HCT116 (cell line): ENCODE measurements at regions not wholly inside any gene's neighbourhood (a gene's known extent, or its start where the extent isn't known, plus 50 kb on each side); places are given as distances from the start of the nearest gene placed in this dataset.

ENCODE experiments used
- ATAC-seq: fragments of 200-7000 bp; cut with Tn5 transposase; 2 replicates; pipeline ENCODE4 v1.9.1; 2020; ENCODE audit warnings: mild to moderate bottlenecking, moderate library complexity
- BruUV-seq: library from RNA; stranded (reverse); fragments of 400-500 nt; replicated peaks from 2 replicates; lab custom pipeline; 2021; lab: Mats Ljungman, UMichigan
- CTCF ChIA-PET: fragments of 300-600 bp; sonication (Branson Sonifier 250); formaldehyde crosslinking; loops from one replicate; lab custom pipeline; 2021; ENCODE audit warnings: antibody characterized with exemption; lab: Charles Lee
- POLR2A ChIA-PET: fragments of 300-600, 350-600 bp; sonication (Branson Sonifier 250); formaldehyde crosslinking; loops from one replicate; lab custom pipeline; 2021; ENCODE audit warnings: antibody characterized with exemption; lab: Charles Lee
- RAD21 ChIA-PET, 2 experiments: fragments of 300-600 bp; sonication (Branson Sonifier 250); formaldehyde crosslinking; loops; one replicate each; lab custom pipeline; 2023; ENCODE audit warnings: low total read pairs in 2 of 2; ENCODE audit not compliant: uncharacterized antibody in 2 of 2, unreplicated experiment in 2 of 2, low non-redundant PET in 1 of 2; lab: Charles Lee
- DNase-seq: peaks from one replicate; pipeline ENCODE4 v3.0.0-alpha.2; 2010; ENCODE audit warnings: low read depth, low spot score
- H2AFZ ChIP-seq: fragments of 200-600 bp; shearing (Covaris generic), sonication (generic); 2 replicates; pipeline ENCODE4 v1.6.1; 2017; ENCODE audit warnings: low read depth, mixed run types, mixed read lengths, antibody characterized with exemption, low read length; ENCODE audit not compliant: poor library complexity, severe bottlenecking
- H3K27ac ChIP-seq: 2 replicates; pipeline ENCODE4 v1.5.1; 2012; ENCODE audit warnings: low read depth, low read length
- H3K27me3 ChIP-seq: fragments of 200-600 bp; sonication (generic); 2 replicates; pipeline ENCODE4 v1.6.1; 2016; ENCODE audit warnings: mixed run types, low read length, mixed read lengths; ENCODE audit not compliant: insufficient read depth
- H3K36me3 ChIP-seq, 2 experiments: fragments of 200-500 bp in 1 of 2; fragments of 200-600 bp in 1 of 2; sonication (Bioruptor generic) in 1 of 2; sonication (generic) in 1 of 2; 2 replicates each; pipeline versions ENCODE4 v1.5.1 to v1.6.1; 2014 to 2016; ENCODE audit warnings: low read length in 2 of 2, inconsistent platforms in 1 of 2, mixed read lengths in 1 of 2, mixed run types in 1 of 2; ENCODE audit not compliant: insufficient read depth in 2 of 2, control insufficient read depth in 1 of 2
- H3K4me1 ChIP-seq, 2 experiments: fragments of 200-600 bp in 1 of 2; sonication (generic) in 1 of 2; 2 replicates each; pipeline versions ENCODE4 v1.5.1 to v1.6.1; 2012 to 2017; ENCODE audit warnings: low read length in 2 of 2, inconsistent platforms in 1 of 2, mild to moderate bottlenecking in 1 of 2, mixed read lengths in 1 of 2, mixed run types in 1 of 2, moderate library complexity in 1 of 2; ENCODE audit not compliant: insufficient read depth in 2 of 2, control insufficient read depth in 1 of 2
- H3K4me2 ChIP-seq: fragments of 200-600 bp; sonication (generic); 2 replicates; pipeline ENCODE4 v1.6.1; 2017; ENCODE audit warnings: mixed run types, low read length, mixed read lengths
- H3K4me3 ChIP-seq, 2 experiments: fragments of 200-600 bp in 1 of 2; sonication (generic) in 1 of 2; replicated peaks in 1 of 2; 2 replicates each; pipeline ENCODE4 v1.5.1; 2011 to 2016; ENCODE audit warnings: low read length in 2 of 2, control low read depth in 1 of 2, low read depth in 1 of 2, mild to moderate bottlenecking in 1 of 2, mixed read lengths in 1 of 2, mixed run types in 1 of 2
- H3K79me2 ChIP-seq: fragments of 200-600 bp; sonication (generic); 2 replicates; pipeline ENCODE4 v1.6.1; 2017; ENCODE audit warnings: mild to moderate bottlenecking, mixed run types, low read length, moderate library complexity, mixed read lengths; ENCODE audit not compliant: insufficient read depth
- H3K9ac ChIP-seq: fragments of 200-600 bp; sonication (generic); 2 replicates; pipeline ENCODE4 v1.6.1; 2016; ENCODE audit warnings: low read length, mixed read lengths
- H3K9me2 ChIP-seq: fragments of 200-600 bp; sonication (generic), shearing (Covaris generic); 2 replicates; pipeline ENCODE4 v1.6.1; 2017; ENCODE audit warnings: mixed run types, mild to moderate bottlenecking, moderate library complexity; ENCODE audit not compliant: insufficient read depth
- H3K9me3 ChIP-seq, 2 experiments: fragments of 200-500 bp in 1 of 2; fragments of 200-600 bp in 1 of 2; sonication (Bioruptor generic) in 1 of 2; sonication (generic) in 1 of 2; 2 replicates each; pipeline ENCODE4 v1.6.1; 2014 to 2017; ENCODE audit warnings: low read length in 2 of 2, mixed read lengths in 2 of 2, inconsistent platforms in 1 of 2, low read depth in 1 of 2, mild to moderate bottlenecking in 1 of 2, mixed run types in 1 of 2, moderate library complexity in 1 of 2; ENCODE audit not compliant: control insufficient read depth in 1 of 2, insufficient read depth in 1 of 2
- H4K20me1 ChIP-seq: fragments of 200-600 bp; sonication (generic), shearing (Covaris generic); 2 replicates; pipeline ENCODE4 v1.6.1; 2017; ENCODE audit warnings: mixed run types, mild to moderate bottlenecking, moderate library complexity; ENCODE audit not compliant: insufficient read depth
- CBX3 ChIP-seq: IDR thresholded peaks from 2 replicates; pipeline ENCODE4 v1.6.1; 2012; ENCODE audit warnings: low read depth
- CEBPB ChIP-seq: IDR thresholded peaks from 2 replicates; pipeline ENCODE4 v1.6.1; 2012; ENCODE audit warnings: low read depth
- EZH2 ChIP-seq: fragments of 200-600 bp; sonication (generic); IDR thresholded peaks from 2 replicates; pipeline ENCODE4 v1.6.1; 2017; ENCODE audit warnings: antibody characterized with exemption, mixed run types
- EZH2phosphoT487 ChIP-seq: fragments of 200-600 bp; IDR thresholded peaks from 2 replicates; pipeline ENCODE4 v1.6.1; 2018; ENCODE audit warnings: antibody characterized with exemption, borderline replicate concordance
- MAX ChIP-seq: IDR thresholded peaks from 2 replicates; pipeline ENCODE4 v1.6.1; 2012
- POLR2AphosphoS5 ChIP-seq: IDR thresholded peaks from 2 replicates; pipeline ENCODE4 v1.6.1; 2011; ENCODE audit warnings: mild to moderate bottlenecking, low read depth, low read length, moderate library complexity
- RAD21 ChIP-seq: IDR thresholded peaks from 2 replicates; pipeline ENCODE4 v1.6.1; 2012; ENCODE audit warnings: low read depth, mild to moderate bottlenecking
- SP1 ChIP-seq: IDR thresholded peaks from 2 replicates; pipeline ENCODE4 v1.6.1; 2012; ENCODE audit warnings: low read depth
- SRF ChIP-seq: IDR thresholded peaks from 2 replicates; pipeline ENCODE4 v1.6.1; 2012; ENCODE audit warnings: low read depth
- TCF7L2 ChIP-seq: IDR thresholded peaks from 2 replicates; pipeline ENCODE4 v1.7.0; 2011; ENCODE audit warnings: borderline replicate concordance, inconsistent platforms; ENCODE audit not compliant: insufficient read depth, insufficient read length; ENCODE audit errors: extremely low read depth
- ZNF274 ChIP-seq: fragments of 200-500 bp; sonication (Bioruptor generic); IDR thresholded peaks from 2 replicates; pipeline ENCODE4 v1.6.1; 2014; ENCODE audit warnings: mild to moderate bottlenecking, low read depth, low read length, inconsistent platforms
- intact Hi-C: fragments of 100-400 bp; cut with micrococcal nuclease; formaldehyde crosslinking; loops from 2 replicates; pipeline ENCODE4 v1.10.0; 2022

GRCh38 chr5:158569534-158569933, 530.2 kb downstream of the EBF1 start:
- DNase-seq (no peak), ATAC-seq (no peak)
- intact Hi-C loops: no loop called here
- BruUV-seq: no TSS peak
- Histone ChIP-seq H3K4me2 (no peak overlapping the region), H4K20me1 (no peaks in the 10 kb centered on the region), H3K9ac (no peak overlapping the region), H3K36me3 (no peaks in the 10 kb centered on the region), H3K27me3 (no peaks in the 10 kb centered on the region), H3K79me2 (no peaks in the 10 kb centered on the region), H3K4me3 (no peak overlapping the region), H3K4me1 (no peaks in the 10 kb centered on the region), H3K9me3 (no peaks in the 10 kb centered on the region), H3K27ac (no peak overlapping the region), H2AFZ (no peak overlapping the region), H3K9me2 (no peaks in the 10 kb centered on the region)
- TF ChIP-seq EZH2phosphoT487: no peak
- TF ChIP-seq EZH2: no peak
- no peak for TF ChIP-seq CEBPB
- TF ChIP-seq MAX: no peak
- no peak for TF ChIP-seq RAD21
- no peak for TF ChIP-seq SP1
- TF ChIP-seq TCF7L2: no peak
- no peak for TF ChIP-seq ZNF274
- TF ChIP-seq SRF: no peak
- RAD21 ChIA-PET: no interaction called here
- POLR2A ChIA-PET: no interaction called here
- CTCF ChIA-PET: no interaction called here

DNA sequence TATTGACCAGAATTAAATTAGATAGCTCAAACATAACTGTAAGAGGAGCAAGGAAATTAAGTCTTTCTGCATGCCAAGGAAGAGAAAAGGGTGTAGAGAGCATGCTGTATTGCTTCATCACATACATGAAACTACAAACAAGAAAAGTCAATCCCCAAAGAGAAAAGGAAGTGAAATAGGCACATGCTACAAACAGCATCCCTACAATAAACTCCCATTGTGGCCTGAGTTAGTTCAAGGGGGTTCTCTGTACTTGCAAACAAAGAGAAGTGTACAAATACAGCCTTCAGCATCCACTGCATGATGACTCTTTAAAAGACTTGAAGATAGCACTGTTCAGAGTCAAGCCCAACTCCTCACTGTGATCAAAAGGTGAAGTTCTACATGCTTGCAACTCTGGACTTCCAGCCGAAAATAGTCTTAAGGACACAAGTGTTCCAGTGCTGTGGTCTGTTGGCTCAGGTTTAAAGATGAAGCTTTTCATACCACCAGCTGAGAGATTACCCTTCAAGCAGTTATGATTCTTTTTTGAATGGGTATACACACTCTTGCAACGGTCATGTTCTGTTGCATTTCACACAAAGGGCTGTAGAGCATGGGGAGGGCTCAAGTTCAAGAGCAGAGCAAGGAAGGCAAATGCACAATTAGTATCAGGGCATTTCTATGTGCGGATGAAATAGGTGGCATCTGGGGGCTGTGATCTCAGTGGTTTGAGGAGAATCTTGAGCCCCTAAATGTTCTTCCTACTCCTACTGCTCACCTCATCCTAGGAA, 534.5 kb downstream of the EBF1 start:
- no peaks in the 10 kb centered on the region for H4K20me1 ChIP-seq
- ChIA-PET POLR2A (no interaction called here), CTCF (no interaction called here), RAD21 (no interaction called here)
- no peak overlapping the region for H3K27ac ChIP-seq
- no peaks in the 10 kb centered on the region for H3K27me3 ChIP-seq
- H3K36me3 ChIP-seq: no peaks in the 10 kb centered on the region
- no peaks in the 10 kb centered on the region for H3K79me2 ChIP-seq
- H3K9me2 ChIP-seq: no peaks in the 10 kb centered on the region
- H3K4me2 ChIP-seq: no peak overlapping the region
- H3K4me1 ChIP-seq: no peaks in the 10 kb centered on the region
- no peak overlapping the region for H3K4me3 ChIP-seq
- H2AFZ ChIP-seq: no peak overlapping the region
- no peaks in the 10 kb centered on the region for H3K9me3 ChIP-seq
- H3K9ac ChIP-seq: no peak overlapping the region
- intact Hi-C loops: no loop called here
- no peak for ATAC-seq
- TF ChIP-seq CBX3 (no peak), POLR2AphosphoS5 (no peak)
- TF ChIP-seq, all 23 proteins: peak for 0
- no TSS peak for BruUV-seq
- no peak for DNase-seq
